ENCODE measurements at regions not wholly inside any gene's neighbourhood (a gene's known extent, or its start where the extent isn't known, plus 50 kb on each side); places are given as distances from the start of the nearest gene placed in this dataset.

GRCh38 chr15:38687340-38687739 lies 122.7 kb upstream of the RASGRP1 start:
- no peaks in the 10 kb centered on the region for H3K36me3 ChIP-seq (ENCODE audit: control insufficient read depth, insufficient read depth, low read length)
- no peak overlapping the region for H3K27ac ChIP-seq (ENCODE audit: low read length)
- H3K4me1 ChIP-seq (ENCODE audit: control insufficient read depth, insufficient read depth, low read length): no peaks in the 10 kb centered on the region
- no peak for TF ChIP-seq REST (IDR thresholded peaks at IDR 0.05; ENCODE audit: insufficient read depth in 1 of 2, low read depth in 2 of 2, low read length in 1 of 2)
- TF ChIP-seq SIN3A (IDR thresholded peaks at IDR 0.05; ENCODE audit: borderline replicate concordance, insufficient read depth, low read depth, low read length): no peak
- TF ChIP-seq POLR2AphosphoS5 (IDR thresholded peaks at IDR 0.05; ENCODE audit: low read depth, low read length): no peak
- TF ChIP-seq TCF7L2 (IDR thresholded peaks at IDR 0.05; ENCODE audit: low read depth, low read length): no peak
- TF ChIP-seq CTCF (IDR thresholded peaks at IDR 0.05): no peak
- BruUV-seq (replicated peaks): no TSS peak
- ATAC-seq: no peak
- DNase-seq (ENCODE audit: low read depth, low spot score): no peak
- no peaks in the 10 kb centered on the region for H3K9me3 ChIP-seq (ENCODE audit: control insufficient read depth, insufficient read depth, low read depth, low read length)
- H3K4me3 ChIP-seq (ENCODE audit: low read depth in 2 of 2, low read length in 2 of 2): no peak overlapping the region
- POLR2A ChIA-PET: no interaction called here
- in situ Hi-C loops (cut with HindIII; ENCODE audit: low pct_unique_long_range_greater_than_20kb, low sequenced_read_pairs) (loop anchor here (25.0 kb wide), 1 partner anchor 225 kb away; the partner anchor contains the start of gene FAM98B), intact Hi-C loops (cut with micrococcal nuclease; ENCODE audit: unreplicated experiment) (no loop called here)
- peaks cover 5% of the 10 kb centered on the region; the same call in 1 of the 2 replicates for H3K27me3 ChIP-seq (ENCODE audit: control insufficient read depth, insufficient read depth, low read length)
- CTCF ChIA-PET: interaction anchor here (0.6 to 1.8 kb wide), 3 partner anchors 12 to 1223 kb away, joined by 3 to 5 read pairs (median 4); no protein-coding TSS in a partner anchor

DNA sequence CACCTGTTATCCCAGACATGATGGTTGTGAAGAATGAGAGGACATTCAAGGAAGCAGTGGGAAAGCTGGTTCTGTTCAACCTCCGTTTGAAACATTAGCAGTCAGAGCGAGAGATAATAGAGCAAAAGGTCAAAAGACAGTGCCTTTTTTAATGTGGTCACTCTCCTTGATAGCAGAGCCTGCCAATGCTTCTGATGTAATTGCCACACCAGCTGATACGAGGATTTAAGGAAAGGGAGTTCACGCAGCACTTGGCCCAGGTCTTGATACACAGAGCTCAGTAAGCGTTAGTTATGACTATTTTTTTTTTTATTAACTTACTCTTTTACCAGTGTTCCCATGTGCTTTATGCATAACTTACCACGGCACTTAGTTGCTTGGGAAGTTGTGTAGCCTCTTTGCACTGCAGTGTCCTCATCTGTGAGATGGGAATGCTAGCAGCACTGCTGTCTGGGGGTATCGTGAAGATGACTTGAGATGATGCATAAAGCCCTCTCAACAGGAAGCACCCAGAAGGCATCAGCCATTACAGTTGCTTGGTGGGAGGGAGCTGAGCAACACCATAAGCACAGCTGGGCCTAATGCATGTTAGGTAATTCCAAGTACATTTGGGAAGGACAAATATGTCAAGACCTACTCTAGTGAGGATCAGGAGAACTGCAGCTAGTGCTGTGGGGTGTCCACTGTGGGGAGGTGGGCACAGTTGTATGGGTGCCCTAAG lies 123.3 kb upstream of the RASGRP1 start:
- POLR2A ChIA-PET: no interaction called here
- no peak overlapping the region for H3K4me3 ChIP-seq (ENCODE audit: low read depth in 2 of 2, low read length in 2 of 2)
- H3K27me3 ChIP-seq (ENCODE audit: control insufficient read depth, insufficient read depth, low read length): peaks cover 5% of the 10 kb centered on the region; the same call in 1 of the 2 replicates
- in situ Hi-C loops (cut with HindIII; ENCODE audit: low pct_unique_long_range_greater_than_20kb, low sequenced_read_pairs): loop anchor here (25.0 kb wide), 1 partner anchor 226 kb away; the partner anchor contains the start of gene FAM98B
- no peaks in the 10 kb centered on the region for H3K36me3 ChIP-seq (ENCODE audit: control insufficient read depth, insufficient read depth, low read length)
- CTCF ChIA-PET: interaction anchor here (1.1 to 1.8 kb wide), 2 partner anchors 12 to 892 kb away, joined by 3 to 5 read pairs; no protein-coding TSS in a partner anchor
- intact Hi-C loops (cut with micrococcal nuclease; ENCODE audit: unreplicated experiment): no loop called here
- TF ChIP-seq POLR2AphosphoS5 (IDR thresholded peaks at IDR 0.05; ENCODE audit: low read depth, low read length) (no peak), TCF7L2 (IDR thresholded peaks at IDR 0.05; ENCODE audit: low read depth, low read length) (no peak), CTCF (IDR thresholded peaks at IDR 0.05) (no peak), REST (IDR thresholded peaks at IDR 0.05; ENCODE audit: insufficient read depth in 1 of 2, low read depth in 2 of 2, low read length in 1 of 2) (no peak), SIN3A (IDR thresholded peaks at IDR 0.05; ENCODE audit: borderline replicate concordance, insufficient read depth, low read depth, low read length) (no peak)
- ATAC-seq (no peak), DNase-seq (ENCODE audit: low read depth, low spot score) (no peak)
- H3K9me3 ChIP-seq (ENCODE audit: control insufficient read depth, insufficient read depth, low read depth, low read length): no peaks in the 10 kb centered on the region
- no peaks in the 10 kb centered on the region for H3K4me1 ChIP-seq (ENCODE audit: control insufficient read depth, insufficient read depth, low read length)
- H3K27ac ChIP-seq (ENCODE audit: low read length): no peak overlapping the region
- BruUV-seq (replicated peaks): no TSS peak

All from Panc1 (cell line).